Activated CD8-positive, alpha-beta T cell treated with anti-CD3 and anti-CD28 coated beads for 36 hours (primary cell): ENCODE measurements at regions not wholly inside any gene's neighbourhood (a gene's known extent, or its start where the extent isn't known, plus 50 kb on each side); places are given as distances from the start of the nearest gene placed in this dataset.
A peak's percentile ranks its signal among the peaks of the same experiment; 100 is the strongest.

Source experiments
- ATAC-seq: fragments of 200-7000 bp; cut with Tn5 transposase; one replicate; pipeline ENCODE4 v1.10.0; 2021; ENCODE audit warnings: mild to moderate bottlenecking, moderate library complexity
- CTCF ChIA-PET: fragments of 350-600 bp; sonication (Branson Sonifier 250); formaldehyde crosslinking; loops from one replicate; lab custom pipeline; 2021; ENCODE audit warnings: antibody characterized with exemption; lab: Charles Lee
- POLR2A ChIA-PET: fragments of 350-600 bp; sonication (Branson Sonifier 250); formaldehyde crosslinking; loops from one replicate; lab custom pipeline; 2021; ENCODE audit warnings: antibody characterized with exemption; lab: Charles Lee
- DNase-seq: peaks from one replicate; pipeline ENCODE4 v3.0.0-alpha.2; 2020
- H3K27ac Mint-ChIP-seq: one replicate; pipeline ENCODE4 v1.8.0; 2021; ENCODE audit warnings: mild to moderate bottlenecking, mixed read lengths
- H3K27me3 Mint-ChIP-seq: one replicate; pipeline ENCODE4 v1.8.0; 2021; ENCODE audit warnings: mixed read lengths
- H3K36me3 Mint-ChIP-seq: one replicate; pipeline ENCODE4 v1.8.0; 2021; ENCODE audit warnings: low read depth, mixed read lengths
- H3K4me1 Mint-ChIP-seq: one replicate; pipeline ENCODE4 v1.8.0; 2021; ENCODE audit warnings: low read depth, mixed read lengths
- H3K4me3 Mint-ChIP-seq: one replicate; pipeline ENCODE4 v1.8.0; 2021; ENCODE audit warnings: mild to moderate bottlenecking, moderate library complexity, mixed read lengths
- H3K9me3 Mint-ChIP-seq: one replicate; pipeline ENCODE4 v1.8.0; 2021; ENCODE audit warnings: mixed read lengths
- intact Hi-C: fragments of 100-400 bp; cut with micrococcal nuclease; formaldehyde crosslinking; loops from one replicate; pipeline ENCODE4 v1.10.0; 2022
- TF ChIP-seq, protein P1 (sequence below): fragments of 200-600 bp; IDR thresholded peaks from one replicate; pipeline ENCODE4 v1.8.0; 2022; ENCODE audit warnings: antibody characterized with exemption, mild to moderate bottlenecking

GRCh38 chr3:69458803-69459365 is 73.0 kb upstream of the FRMD4B start:
- POLR2A ChIA-PET, result no interaction called here
- no peak overlapping the region for H3K27ac Mint-ChIP-seq
- peaks cover 4% of the 10 kb centered on the region for H3K27me3 Mint-ChIP-seq
- intact Hi-C loops, result no loop called here
- CTCF ChIA-PET, result interaction anchor here (1.0 kb wide), 1 partner anchor 297 kb away, joined by 4 read pairs; no protein-coding TSS in a partner anchor
- H3K36me3 Mint-ChIP-seq, result no peaks in the 10 kb centered on the region
- no peaks in the 10 kb centered on the region for H3K9me3 Mint-ChIP-seq
- TF ChIP-seq, protein P1, sequence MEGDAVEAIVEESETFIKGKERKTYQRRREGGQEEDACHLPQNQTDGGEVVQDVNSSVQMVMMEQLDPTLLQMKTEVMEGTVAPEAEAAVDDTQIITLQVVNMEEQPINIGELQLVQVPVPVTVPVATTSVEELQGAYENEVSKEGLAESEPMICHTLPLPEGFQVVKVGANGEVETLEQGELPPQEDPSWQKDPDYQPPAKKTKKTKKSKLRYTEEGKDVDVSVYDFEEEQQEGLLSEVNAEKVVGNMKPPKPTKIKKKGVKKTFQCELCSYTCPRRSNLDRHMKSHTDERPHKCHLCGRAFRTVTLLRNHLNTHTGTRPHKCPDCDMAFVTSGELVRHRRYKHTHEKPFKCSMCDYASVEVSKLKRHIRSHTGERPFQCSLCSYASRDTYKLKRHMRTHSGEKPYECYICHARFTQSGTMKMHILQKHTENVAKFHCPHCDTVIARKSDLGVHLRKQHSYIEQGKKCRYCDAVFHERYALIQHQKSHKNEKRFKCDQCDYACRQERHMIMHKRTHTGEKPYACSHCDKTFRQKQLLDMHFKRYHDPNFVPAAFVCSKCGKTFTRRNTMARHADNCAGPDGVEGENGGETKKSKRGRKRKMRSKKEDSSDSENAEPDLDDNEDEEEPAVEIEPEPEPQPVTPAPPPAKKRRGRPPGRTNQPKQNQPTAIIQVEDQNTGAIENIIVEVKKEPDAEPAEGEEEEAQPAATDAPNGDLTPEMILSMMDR, result no peak
- no peak overlapping the region for H3K4me3 Mint-ChIP-seq
- no peaks in the 10 kb centered on the region for H3K4me1 Mint-ChIP-seq
- DNase-seq (no peak), ATAC-seq (no peak)

DNA sequence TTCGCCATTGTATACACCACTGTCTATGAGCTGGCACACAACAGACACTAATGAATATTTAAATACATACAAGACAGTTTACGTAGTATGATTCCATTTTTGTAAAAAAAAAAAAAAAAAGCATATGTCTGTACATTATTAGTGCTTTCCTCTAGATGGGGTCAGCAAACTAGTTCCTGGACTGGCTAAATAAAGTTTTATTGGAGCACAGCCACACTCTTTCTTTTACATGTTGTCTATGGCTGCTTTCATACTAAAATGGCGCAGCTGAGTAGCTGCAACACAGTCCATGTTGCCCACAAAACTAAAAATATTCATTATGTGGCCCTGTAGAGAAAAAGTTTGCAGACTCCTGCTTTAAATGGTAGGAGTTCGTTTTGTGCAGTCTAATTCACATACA is 70.7 kb upstream of the FRMD4B start:
- CTCF ChIA-PET, result interaction anchor here (1.0 kb wide), 1 partner anchor 335 kb away, joined by 3 read pairs; no protein-coding TSS in a partner anchor
- ATAC-seq, result no peak
- H3K4me3 Mint-ChIP-seq, result no peak overlapping the region

GRCh38 chr3:69454204-69454787 is 68.4 kb upstream of the FRMD4B start:
- H3K27ac Mint-ChIP-seq, result no peak overlapping the region
- H3K9me3 Mint-ChIP-seq, result no peaks in the 10 kb centered on the region
- no peaks in the 10 kb centered on the region for H3K4me1 Mint-ChIP-seq
- TF ChIP-seq, protein P1, result no peak
- H3K4me3 Mint-ChIP-seq, result no peak overlapping the region
- POLR2A ChIA-PET, result no interaction called here
- intact Hi-C loops, result no loop called here
- DNase-seq (no peak), ATAC-seq (no peak)
- H3K27me3 Mint-ChIP-seq, result peaks cover 4% of the 10 kb centered on the region
- CTCF ChIA-PET, result interaction anchor here (1.4 kb wide), 1 partner anchor 11 kb away, joined by 3 read pairs; no protein-coding TSS in a partner anchor
- no peaks in the 10 kb centered on the region for H3K36me3 Mint-ChIP-seq

More for the DNA sequence above, 70.7 kb upstream of the FRMD4B start:
- TF ChIP-seq, protein P1, result no peak
- Mint-ChIP-seq H3K36me3 (no peaks in the 10 kb centered on the region), H3K4me1 (no peaks in the 10 kb centered on the region), H3K27ac (no peak overlapping the region), H3K27me3 (peaks cover 4% of the 10 kb centered on the region), H3K9me3 (no peaks in the 10 kb centered on the region)
- POLR2A ChIA-PET, result no interaction called here
- intact Hi-C loops, result no loop called here
- DNase-seq, result no peak

GRCh38 chr3:69452295-69452694 is 66.4 kb upstream of the FRMD4B start:
- H3K4me1 Mint-ChIP-seq, result no peaks in the 10 kb centered on the region
- H3K27me3 Mint-ChIP-seq, result peaks cover 2% of the 10 kb centered on the region
- no peaks in the 10 kb centered on the region for H3K9me3 Mint-ChIP-seq
- ATAC-seq (no peak), DNase-seq (no peak)
- ChIA-PET CTCF (interaction anchor here (0.8 to 1.3 kb wide), 3 partner anchors 18 to 149 kb away, joined by 3 read pairs; no protein-coding TSS in a partner anchor), POLR2A (no interaction called here)
- H3K36me3 Mint-ChIP-seq, result no peaks in the 10 kb centered on the region
- no peak overlapping the region for H3K4me3 Mint-ChIP-seq
- intact Hi-C loops, result no loop called here
- no peak overlapping the region for H3K27ac Mint-ChIP-seq
- TF ChIP-seq, protein P1, result no peak

DNA sequence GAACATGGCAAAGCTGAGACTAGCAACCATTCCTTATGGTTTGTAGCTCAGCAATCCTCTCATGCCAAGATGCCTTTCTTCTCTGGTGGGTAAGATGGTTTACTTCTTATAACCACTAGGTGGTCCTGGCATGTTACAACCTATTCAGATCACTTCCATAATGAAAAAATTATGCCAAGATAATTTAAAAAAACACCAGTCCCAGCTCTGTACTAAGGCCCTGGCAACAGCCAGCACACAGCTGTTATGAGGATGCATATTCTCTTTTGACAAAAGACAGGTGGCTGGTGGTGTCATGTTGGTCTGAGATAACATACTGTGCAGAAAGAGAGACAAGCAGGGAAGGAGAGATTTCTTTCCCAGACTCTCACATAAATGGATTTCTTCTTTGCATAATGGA is 65.7 kb upstream of the FRMD4B start:
- TF ChIP-seq, protein P1, result peak; percentile 20
- Mint-ChIP-seq H3K27ac (no peak overlapping the region), H3K4me3 (no peak overlapping the region), H3K36me3 (no peaks in the 10 kb centered on the region), H3K4me1 (no peaks in the 10 kb centered on the region), H3K27me3 (peaks cover 3% of the 10 kb centered on the region), H3K9me3 (no peaks in the 10 kb centered on the region)
- intact Hi-C loops, result no loop called here
- ChIA-PET CTCF (interaction anchor here (0.8 to 1.3 kb wide), 3 partner anchors 19 to 150 kb away, joined by 3 read pairs; no protein-coding TSS in a partner anchor), POLR2A (no interaction called here)
- no peak for DNase-seq
- no peak for ATAC-seq
